ENCODE measurements at regions not wholly inside any gene's neighbourhood (a gene's known extent, or its start where the extent isn't known, plus 50 kb on each side); places are given as distances from the start of the nearest gene placed in this dataset.
"Not testable (repeated sequence)": the region's sequence is repeated elsewhere in the genome, so short reads cannot be mapped to it uniquely, and the experiment has no call there.

DNA sequence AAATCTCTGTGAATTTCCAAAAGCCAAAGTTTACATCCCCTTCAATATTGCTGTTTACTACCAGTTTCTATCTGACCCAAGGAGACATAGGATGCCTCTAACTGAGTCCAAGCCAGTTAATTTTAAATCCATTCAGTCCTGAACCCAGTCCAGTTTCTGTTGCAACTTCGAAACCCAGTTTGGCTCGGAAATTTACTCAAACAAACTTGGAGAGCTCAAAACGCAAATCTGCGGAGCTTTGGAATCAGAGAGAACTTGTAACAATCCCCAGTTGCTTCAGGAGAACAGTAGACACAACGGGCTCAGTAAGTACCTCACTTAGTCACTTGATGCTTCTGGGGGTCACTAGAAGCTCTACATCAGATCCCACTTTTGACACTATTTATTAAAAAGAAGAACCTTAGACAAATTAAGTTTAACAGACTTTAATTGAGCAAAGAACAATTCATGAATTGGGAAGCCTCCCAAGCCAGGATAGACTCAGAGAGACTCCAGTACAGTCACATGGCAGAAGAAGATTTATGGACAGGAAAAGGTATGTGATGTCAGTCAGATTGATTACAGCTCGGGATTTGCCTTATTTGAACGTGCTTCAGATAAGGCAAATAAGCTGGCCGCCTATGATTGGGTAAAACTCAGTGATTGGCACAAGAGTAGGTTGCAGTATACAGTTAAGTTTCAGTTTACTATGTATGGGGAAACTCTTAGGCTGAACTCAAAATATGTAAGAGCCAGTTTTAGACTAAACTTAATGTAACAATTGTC is 118.0 kb downstream of the RFPL4B start:
- DNase-seq = no peak

GRCh38 chr6:112466373-112467151 is 119.4 kb downstream of the RFPL4B start:
- no peak for DNase-seq

DNA sequence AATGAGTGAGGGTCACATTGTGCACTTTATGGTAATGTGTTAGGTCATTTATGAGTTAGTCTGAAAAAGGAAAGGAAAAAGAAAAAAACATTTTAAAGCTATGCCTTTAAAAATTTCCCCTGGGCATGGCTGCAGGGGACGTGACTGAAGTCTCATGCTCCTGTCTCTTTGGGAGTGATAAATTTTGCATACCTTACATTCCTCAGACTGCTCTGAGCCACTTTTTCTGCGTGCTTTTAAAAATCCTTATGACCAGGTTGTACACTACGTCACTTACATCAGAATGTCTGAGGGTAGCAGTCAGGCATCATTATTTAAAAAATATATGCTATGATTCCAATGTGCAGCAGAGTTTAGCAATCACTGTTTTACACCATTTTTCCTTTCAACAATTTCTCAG is 121.2 kb downstream of the RFPL4B start:
- no peak for DNase-seq

DNA sequence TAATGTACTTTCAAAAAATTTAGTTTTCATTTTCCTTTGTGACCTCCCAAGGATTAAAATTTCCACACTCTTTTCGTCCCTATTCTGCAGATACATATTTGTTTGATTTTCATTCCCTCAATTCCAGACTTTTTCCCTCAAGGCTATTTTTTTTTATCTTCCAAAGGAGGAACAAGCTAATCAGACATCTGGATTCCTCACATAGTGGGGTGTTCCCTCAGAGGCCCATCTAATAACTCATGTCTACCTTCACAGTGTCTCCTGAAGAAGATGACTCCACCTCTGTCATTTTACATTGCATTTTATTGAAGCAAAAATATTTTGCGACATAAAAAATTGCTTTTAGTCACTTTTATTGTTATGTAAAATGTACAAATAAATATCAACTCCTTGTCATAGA is 122.2 kb downstream of the RFPL4B start:
- no peak for DNase-seq

- DNase-seq = no peak
These were observed 123.2 kb downstream of the RFPL4B start for GRCh38 chr6:112470376-112470775.

DNA sequence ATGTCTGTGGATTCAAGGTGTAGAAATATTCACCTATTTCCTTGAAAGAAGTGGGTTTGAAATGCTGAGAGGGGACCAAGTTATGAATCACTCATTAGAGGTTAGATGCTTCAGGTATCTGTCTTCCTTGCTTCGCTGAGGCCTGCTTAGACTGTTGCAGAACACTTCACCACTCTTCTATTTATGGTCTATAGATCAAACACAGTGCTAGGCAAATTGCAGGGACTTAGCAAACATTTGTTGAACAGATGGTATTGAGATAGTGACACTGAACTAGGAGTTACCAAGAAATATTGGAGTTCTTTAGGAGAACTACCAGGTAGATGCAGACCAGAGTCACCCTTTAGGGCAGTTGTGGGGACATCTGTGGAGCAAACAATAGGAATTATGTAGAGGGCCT is 123.8 kb downstream of the RFPL4B start:
- DNase-seq = no peak

GRCh38 chr6:112475083-112475482 is 128.0 kb downstream of the RFPL4B start:
- no peak for DNase-seq

- DNase-seq = no peak
These were observed 130.0 kb downstream of the RFPL4B start for GRCh38 chr6:112477125-112477524.

- DNase-seq = no peak
These were observed 130.9 kb downstream of the RFPL4B start for GRCh38 chr6:112478036-112478435.

- DNase-seq = not testable (repeated sequence)
These were observed 132.8 kb downstream of the RFPL4B start for GRCh38 chr6:112479975-112480374.

GRCh38 chr6:112480553-112480952 is 133.4 kb downstream of the RFPL4B start:
- DNase-seq = no peak

DNA sequence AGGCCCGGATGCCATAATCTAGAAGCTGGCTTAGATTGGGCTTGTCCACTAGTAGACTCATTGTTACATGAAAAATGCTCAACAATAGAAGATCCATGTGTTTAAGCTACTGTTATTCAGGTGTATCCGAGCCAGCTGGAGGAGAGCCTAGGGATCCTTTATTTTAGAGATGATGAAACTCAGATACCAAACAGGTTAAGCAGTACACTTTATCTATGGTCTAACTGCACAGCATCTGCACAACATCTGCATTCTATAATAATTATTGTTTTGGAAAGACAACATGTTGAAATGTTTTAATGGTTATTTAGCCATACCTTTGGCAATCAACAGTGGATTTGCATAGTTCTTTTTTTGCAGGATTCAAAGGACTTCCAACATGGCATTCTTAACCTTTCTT is 134.1 kb downstream of the RFPL4B start:
- DNase-seq = no peak

- no peak for DNase-seq
These were observed 135.2 kb downstream of the RFPL4B start for GRCh38 chr6:112482373-112482772.

DNA sequence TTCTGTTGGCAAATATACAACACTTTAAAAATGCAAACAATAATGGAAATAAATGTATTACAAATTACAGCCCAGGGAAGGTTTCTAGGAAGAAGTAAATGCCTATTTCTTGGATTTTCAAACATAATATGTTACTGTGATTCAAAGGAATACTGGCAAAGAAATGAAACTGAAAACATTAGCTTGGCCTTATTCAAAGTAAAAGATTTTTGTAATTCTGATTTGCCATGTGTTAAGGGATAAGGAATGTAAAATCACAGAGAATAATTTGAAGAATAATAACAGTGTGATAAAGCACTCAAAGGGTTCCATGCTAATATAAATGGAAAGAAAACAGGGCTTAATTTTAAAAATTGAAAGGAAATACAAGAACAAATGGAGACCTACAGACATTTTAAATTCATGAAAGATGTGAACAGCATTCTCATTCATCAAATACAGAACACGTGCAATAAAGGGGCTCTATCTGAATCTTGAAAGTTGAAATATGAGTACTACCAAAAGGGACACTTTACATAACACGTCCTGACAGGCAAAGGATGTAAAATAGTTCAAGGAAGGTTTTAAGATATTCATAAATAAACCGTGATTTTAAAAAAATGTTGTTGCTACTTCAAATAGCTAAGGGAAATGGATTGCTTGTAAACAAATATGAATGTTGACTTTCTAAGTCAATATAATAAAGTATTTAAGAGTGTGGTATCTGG is 138.1 kb downstream of the RFPL4B start:
- DNase-seq = no peak

- DNase-seq = no peak
These were observed 138.7 kb downstream of the RFPL4B start for GRCh38 chr6:112485827-112486212.

GRCh38 chr6:112486454-112486853 is 139.3 kb downstream of the RFPL4B start:
- no peak for DNase-seq

GRCh38 chr6:112488238-112488637 is 141.1 kb downstream of the RFPL4B start:
- DNase-seq = no peak

DNA sequence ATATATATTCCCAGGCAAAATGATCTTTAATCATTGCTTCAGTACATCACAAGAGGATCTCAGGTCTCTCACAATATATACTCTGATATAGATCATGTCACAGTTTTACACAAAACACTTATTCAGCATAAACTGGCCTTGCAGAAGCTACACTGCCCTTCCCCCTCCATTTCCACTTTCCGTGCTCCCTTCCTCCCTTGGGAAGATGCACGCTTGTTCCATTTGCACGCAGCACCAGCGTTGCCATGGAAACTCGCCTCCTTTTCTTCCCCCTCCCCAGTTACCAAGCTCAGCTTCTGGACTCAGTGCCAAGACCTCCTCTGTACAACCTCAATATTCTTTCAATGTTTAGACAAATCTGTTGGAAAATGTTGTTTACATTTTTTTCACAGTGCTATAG is 154.6 kb downstream of the RFPL4B start:
- DNase-seq = no peak

DNA sequence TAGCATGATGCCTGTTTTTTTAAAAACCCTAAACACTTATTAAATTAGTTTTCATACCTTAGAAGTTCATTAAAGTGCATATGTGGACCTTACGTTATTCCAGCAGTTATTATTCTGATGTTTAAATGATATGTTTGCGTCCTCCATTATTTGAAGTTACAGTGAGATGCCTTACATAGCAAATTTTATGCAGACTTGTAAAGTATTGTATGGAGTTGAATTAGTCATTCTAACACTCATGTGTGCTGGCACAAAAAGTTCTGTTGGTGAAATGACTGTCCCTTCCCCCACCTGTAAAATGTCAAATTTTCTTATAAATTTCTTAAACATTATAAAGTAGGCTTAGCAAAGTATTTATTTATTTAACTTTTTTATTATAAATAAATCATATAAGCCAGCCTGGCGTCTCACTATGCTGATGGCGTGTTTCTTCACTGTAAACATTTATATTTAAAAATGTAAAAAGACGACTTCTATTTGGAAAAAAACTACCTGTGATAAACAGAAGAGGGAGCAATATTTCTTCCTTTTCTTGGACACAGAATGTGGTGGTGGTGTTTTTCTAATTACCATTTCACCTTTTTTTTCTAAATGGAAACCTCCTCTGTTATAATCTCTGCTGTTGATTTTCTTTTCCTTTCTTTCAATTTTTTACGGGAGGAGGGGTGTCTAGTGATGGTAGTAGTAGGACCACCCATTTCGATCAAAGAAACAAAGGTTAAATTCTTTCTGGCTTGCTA is 155.4 kb downstream of the RFPL4B start:
- no peak for DNase-seq

DNA sequence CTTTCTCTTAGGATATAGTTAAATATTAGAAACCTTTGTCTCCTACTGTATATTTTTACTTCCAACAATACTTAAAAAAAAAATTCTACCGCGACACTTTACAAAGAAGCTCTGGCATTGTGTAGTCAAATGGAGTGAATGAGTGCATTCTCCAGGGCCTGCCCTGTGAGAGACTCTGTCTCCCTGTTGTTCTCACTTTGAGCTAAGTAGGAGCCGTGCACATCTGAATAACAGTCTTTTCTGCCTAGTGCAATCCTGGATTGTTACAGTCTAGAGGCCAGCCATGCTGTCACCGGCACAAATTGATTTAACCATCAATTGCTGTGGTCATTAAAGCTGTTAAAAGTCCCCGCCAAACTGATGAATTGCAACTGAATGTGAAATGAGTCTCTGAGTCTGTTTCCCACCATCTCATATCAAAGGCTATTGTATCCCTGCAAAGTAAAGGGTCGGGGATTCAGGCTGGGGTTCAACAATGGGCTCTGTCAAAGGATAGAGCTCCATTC is 156.0 kb downstream of the RFPL4B start:
- DNase-seq = no peak

- no peak for DNase-seq
These were observed 157.5 kb downstream of the RFPL4B start for GRCh38 chr6:112504621-112505020.

DNA sequence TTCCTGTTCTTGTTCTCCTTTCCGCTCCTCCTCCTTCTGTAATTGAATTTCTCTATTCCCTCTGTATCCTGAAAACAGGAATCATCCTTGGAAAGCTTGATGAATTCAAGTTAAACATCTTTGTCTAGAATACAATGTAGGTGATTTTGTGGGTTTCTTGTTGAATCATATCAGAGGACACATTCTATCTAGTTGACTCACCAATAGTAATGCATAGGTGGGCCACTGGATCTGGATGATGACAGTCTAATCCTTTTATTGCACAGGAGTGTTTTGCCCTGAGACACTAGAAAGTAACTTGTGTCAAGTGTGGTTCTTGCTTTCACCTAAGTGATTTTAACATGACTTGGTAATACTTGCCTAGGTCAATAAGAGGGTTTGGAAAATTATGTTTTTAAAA is 164.3 kb downstream of the RFPL4B start:
- no peak for DNase-seq

DNA sequence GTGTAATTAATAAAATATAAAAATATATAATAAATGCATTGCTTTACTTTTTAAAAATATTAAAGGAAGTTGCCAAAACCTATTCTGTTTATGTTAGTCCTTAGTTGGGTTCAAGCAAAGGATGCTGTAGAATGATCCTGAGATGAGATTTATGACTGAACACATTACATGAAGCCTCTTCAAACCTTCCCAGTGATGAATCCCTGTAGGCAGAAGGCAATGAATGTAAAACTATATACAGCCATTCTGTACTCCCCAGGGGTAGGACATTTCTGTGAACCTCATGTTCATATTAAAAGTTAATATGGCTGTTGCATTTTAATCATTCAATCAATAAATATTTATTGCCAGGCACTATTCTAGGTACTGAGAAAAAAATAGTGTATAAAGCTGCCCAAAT is 166.0 kb downstream of the RFPL4B start:
- no peak for DNase-seq
